ENCODE measurements at regions not wholly inside any gene's neighbourhood (a gene's known extent, or its start where the extent isn't known, plus 50 kb on each side); places are given as distances from the start of the nearest gene placed in this dataset.
"Not testable (repeated sequence)": the region's sequence is repeated elsewhere in the genome, so short reads cannot be mapped to it uniquely, and the experiment has no call there.

GRCh38 chr15:69919816-69920215, 177.9 kb downstream of the TLE3 start:
- no peak overlapping the region for H3K4me3 ChIP-seq (ENCODE audit: low read depth, low read length)
- no peak for DNase-seq (ENCODE audit: low read depth, low spot score)
- CTCF ChIA-PET = interaction anchor here (0.6 kb wide), 1 partner anchor 540 kb away, joined by 4 read pairs; no protein-coding TSS in a partner anchor
- POLR2A ChIA-PET = no interaction called here
- no peak for TF ChIP-seq CTCF (IDR thresholded peaks at IDR 0.05; ENCODE audit: insufficient read depth, low read length, missing control alignments)

- DNase-seq (ENCODE audit: low read depth, low spot score) = no peak
Observed at GRCh38 chr15:69920221-69920620, 177.5 kb downstream of the TLE3 start.

GRCh38 chr15:69921626-69922619, 175.8 kb downstream of the TLE3 start:
- ChIA-PET POLR2A (no interaction called here), CTCF (no interaction called here)
- no peak for TF ChIP-seq CTCF (IDR thresholded peaks at IDR 0.05; ENCODE audit: insufficient read depth, low read length, missing control alignments)
- no peak overlapping the region for H3K4me3 ChIP-seq (ENCODE audit: low read depth, low read length)
- DNase-seq (ENCODE audit: low read depth, low spot score) = no peak

More at GRCh38 chr15:69920221-69920620, 177.5 kb downstream of the TLE3 start:
- no peak for TF ChIP-seq CTCF (IDR thresholded peaks at IDR 0.05; ENCODE audit: insufficient read depth, low read length, missing control alignments)
- ChIA-PET POLR2A (no interaction called here), CTCF (interaction anchor here (0.7 kb wide), 1 partner anchor 64 kb away, joined by 3 read pairs; no protein-coding TSS in a partner anchor)
- no peak overlapping the region for H3K4me3 ChIP-seq (ENCODE audit: low read depth, low read length)

- POLR2A ChIA-PET = no interaction called here
- TF ChIP-seq CTCF (IDR thresholded peaks at IDR 0.05; ENCODE audit: insufficient read depth, low read length, missing control alignments) = no peak
- no peak overlapping the region for H3K4me3 ChIP-seq (ENCODE audit: low read depth, low read length)
- CTCF ChIA-PET = no interaction called here
- no peak for DNase-seq (ENCODE audit: low read depth, low spot score)
Observed at GRCh38 chr15:69924531-69924930, 173.2 kb downstream of the TLE3 start.

GRCh38 chr15:69926006-69926405, 171.7 kb downstream of the TLE3 start:
- H3K4me3 ChIP-seq (ENCODE audit: low read depth, low read length) = no peak overlapping the region
- TF ChIP-seq CTCF (IDR thresholded peaks at IDR 0.05; ENCODE audit: insufficient read depth, low read length, missing control alignments) = no peak
- ChIA-PET CTCF (no interaction called here), POLR2A (no interaction called here)
- DNase-seq (ENCODE audit: low read depth, low spot score) = no peak

- ChIA-PET CTCF (no interaction called here), POLR2A (no interaction called here)
- TF ChIP-seq CTCF (IDR thresholded peaks at IDR 0.05; ENCODE audit: insufficient read depth, low read length, missing control alignments) = no peak
- no peak for DNase-seq (ENCODE audit: low read depth, low spot score)
- H3K4me3 ChIP-seq (ENCODE audit: low read depth, low read length) = no peak overlapping the region
Observed at GRCh38 chr15:69926721-69927120, 171.0 kb downstream of the TLE3 start.

- POLR2A ChIA-PET; H3K4me3 ChIP-seq (ENCODE audit: low read depth, low read length); DNase-seq (ENCODE audit: low read depth, low spot score); CTCF ChIA-PET: not testable (repeated sequence)
Observed at GRCh38 chr15:69928890-69929289, 168.8 kb downstream of the TLE3 start.
